D721Med (cell line): ENCODE measurements at regions not wholly inside any gene's neighbourhood (a gene's known extent, or its start where the extent isn't known, plus 50 kb on each side); places are given as distances from the start of the nearest gene placed in this dataset.
A peak's percentile ranks its signal among the peaks of the same experiment; 100 is the strongest.

Source experiments
- DNase-seq: peaks from one replicate; pipeline ENCODE4 v3.0.0; 2011; ENCODE audit warnings: low spot score; ENCODE audit not compliant: insufficient read length
- FAIRE-seq: peaks from 2 replicates; lab custom pipeline; 2011; peaks lifted over from hg19 to GRCh38; lab: Jason Lieb, UNC
- TF ChIP-seq, protein P1 (sequence below): IDR thresholded peaks from 2 replicates; pipeline ENCODE4 v1.5.1; 2012; ENCODE audit warnings: mild to moderate bottlenecking, control low read depth; ENCODE audit not compliant: insufficient read depth; ENCODE audit errors: missing control alignments

- TF ChIP-seq, protein P1, sequence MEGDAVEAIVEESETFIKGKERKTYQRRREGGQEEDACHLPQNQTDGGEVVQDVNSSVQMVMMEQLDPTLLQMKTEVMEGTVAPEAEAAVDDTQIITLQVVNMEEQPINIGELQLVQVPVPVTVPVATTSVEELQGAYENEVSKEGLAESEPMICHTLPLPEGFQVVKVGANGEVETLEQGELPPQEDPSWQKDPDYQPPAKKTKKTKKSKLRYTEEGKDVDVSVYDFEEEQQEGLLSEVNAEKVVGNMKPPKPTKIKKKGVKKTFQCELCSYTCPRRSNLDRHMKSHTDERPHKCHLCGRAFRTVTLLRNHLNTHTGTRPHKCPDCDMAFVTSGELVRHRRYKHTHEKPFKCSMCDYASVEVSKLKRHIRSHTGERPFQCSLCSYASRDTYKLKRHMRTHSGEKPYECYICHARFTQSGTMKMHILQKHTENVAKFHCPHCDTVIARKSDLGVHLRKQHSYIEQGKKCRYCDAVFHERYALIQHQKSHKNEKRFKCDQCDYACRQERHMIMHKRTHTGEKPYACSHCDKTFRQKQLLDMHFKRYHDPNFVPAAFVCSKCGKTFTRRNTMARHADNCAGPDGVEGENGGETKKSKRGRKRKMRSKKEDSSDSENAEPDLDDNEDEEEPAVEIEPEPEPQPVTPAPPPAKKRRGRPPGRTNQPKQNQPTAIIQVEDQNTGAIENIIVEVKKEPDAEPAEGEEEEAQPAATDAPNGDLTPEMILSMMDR, result peak; percentile 5
- FAIRE-seq, result no peak
- DNase-seq, result no peak
These were observed 749.5 kb upstream of the PCDH7 start for GRCh38 chr4:29970626-29971025.

GRCh38 chr4:29972121-29972520 is 748.0 kb upstream of the PCDH7 start:
- FAIRE-seq (no peak), DNase-seq (no peak)
- TF ChIP-seq, protein P1, result no peak

- DNase-seq (no peak), FAIRE-seq (no peak)
- TF ChIP-seq, protein P1, result no peak
These were observed 736.3 kb upstream of the PCDH7 start for GRCh38 chr4:29983890-29984289.

DNA sequence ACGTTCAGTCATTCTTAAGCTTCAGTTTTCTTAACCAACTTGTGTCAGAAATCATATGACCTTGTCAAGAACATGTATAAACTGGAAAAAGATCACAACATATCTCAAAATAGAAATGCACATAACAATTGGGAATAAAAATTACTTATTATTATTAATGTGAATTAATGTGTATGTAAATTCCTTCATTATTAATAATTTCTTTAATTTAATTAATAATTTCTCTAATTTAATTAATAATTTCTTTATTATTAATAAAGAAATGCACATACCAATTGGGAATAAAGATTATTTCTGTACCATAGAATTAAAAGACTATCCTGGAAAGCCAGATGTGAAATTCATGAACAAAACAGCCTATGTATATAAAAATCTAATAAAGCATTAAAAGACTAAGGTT is 718.5 kb upstream of the PCDH7 start:
- no peak for DNase-seq
- TF ChIP-seq, protein P1, result no peak
- no peak for FAIRE-seq

DNA sequence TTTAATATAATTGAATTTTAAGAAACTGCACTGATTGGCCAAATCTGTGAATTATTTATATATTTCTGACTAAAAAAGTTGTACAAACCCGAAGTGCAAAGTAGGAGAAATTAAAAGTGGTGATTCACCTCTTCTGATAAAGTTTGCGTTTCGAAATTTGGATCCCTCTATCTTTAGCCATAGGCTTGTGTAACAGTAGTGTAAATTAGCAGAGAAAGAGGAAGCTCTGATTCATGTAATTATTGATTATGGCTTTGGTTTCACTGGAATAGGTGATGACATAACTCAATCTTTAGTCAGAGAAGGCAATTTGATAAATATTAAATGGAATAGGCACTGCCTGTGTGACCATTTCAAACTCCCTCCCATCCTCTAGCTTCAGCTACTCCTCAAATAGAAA is 717.8 kb upstream of the PCDH7 start:
- TF ChIP-seq, protein P1, result no peak
- no peak for FAIRE-seq

GRCh38 chr4:30005995-30006394 is 714.2 kb upstream of the PCDH7 start:
- FAIRE-seq (no peak), DNase-seq (no peak)
- TF ChIP-seq, protein P1, result no peak

More for the DNA sequence above, 717.8 kb upstream of the PCDH7 start:
- DNase-seq, result no peak

- TF ChIP-seq, protein P1, result no peak
- FAIRE-seq (no peak), DNase-seq (no peak)
These were observed 695.6 kb upstream of the PCDH7 start for GRCh38 chr4:30024526-30024925.
